ENCODE measurements at regions not wholly inside any gene's neighbourhood (a gene's known extent, or its start where the extent isn't known, plus 50 kb on each side); places are given as distances from the start of the nearest gene placed in this dataset.

DNA sequence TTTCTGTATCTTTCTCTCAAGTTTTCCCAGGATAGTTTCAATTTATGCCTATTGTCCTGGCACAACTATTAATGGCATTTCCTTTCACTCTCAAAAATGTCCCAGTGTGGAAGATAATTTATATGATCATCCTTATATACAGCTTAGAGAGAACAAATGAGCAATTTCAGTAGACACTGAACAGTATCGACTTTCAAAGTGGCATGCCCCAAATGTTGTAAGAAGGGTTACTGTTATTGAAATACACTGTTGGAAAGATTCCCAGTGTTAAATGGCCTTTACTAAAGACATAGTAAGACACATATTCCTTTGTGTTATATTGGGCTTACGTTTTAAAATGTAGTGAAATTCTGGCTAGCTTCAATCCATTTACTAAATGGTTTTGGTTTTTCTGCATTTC is 202.3 kb upstream of the CDKN3 start:
- Histone ChIP-seq H3K4me3 (no peak overlapping the region), H3K27ac (no peak overlapping the region)

DNA sequence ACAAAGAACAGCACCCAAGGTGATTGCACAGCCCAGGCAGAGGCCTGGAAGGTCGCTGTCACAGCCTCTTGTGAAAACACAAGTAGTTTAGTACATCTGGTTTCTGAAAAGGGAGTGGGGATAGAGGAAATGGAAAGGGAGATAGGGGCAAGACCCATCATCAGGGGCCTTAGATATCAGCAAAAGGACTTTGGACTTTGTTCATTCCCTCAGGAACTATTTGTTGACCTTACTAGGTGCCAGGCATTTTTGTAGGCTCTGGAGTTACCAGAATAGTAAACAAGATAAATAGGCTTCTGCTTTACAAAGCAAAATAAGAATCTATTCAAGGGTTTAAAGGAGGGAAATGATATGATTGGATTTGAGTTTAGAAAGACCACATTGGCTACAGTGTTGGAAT is 199.4 kb upstream of the CDKN3 start:
- Histone ChIP-seq H3K27ac (no peak overlapping the region), H3K4me3 (no peak overlapping the region)

GRCh38 chr14:54200726-54201125 is 196.1 kb upstream of the CDKN3 start:
- H3K4me3 ChIP-seq = no peak overlapping the region
- H3K27ac ChIP-seq = no peak overlapping the region

- Histone ChIP-seq H3K4me3 (no peak overlapping the region), H3K27ac (no peak overlapping the region)
Measured at GRCh38 chr14:54202288-54202687, 194.5 kb upstream of the CDKN3 start.

GRCh38 chr14:54206516-54206915 is 190.3 kb upstream of the CDKN3 start:
- Histone ChIP-seq H3K27ac (no peak overlapping the region), H3K4me3 (no peak overlapping the region)

GRCh38 chr14:54207075-54207474 is 189.7 kb upstream of the CDKN3 start:
- Histone ChIP-seq H3K4me3 (no peak overlapping the region), H3K27ac (no peak overlapping the region)

DNA sequence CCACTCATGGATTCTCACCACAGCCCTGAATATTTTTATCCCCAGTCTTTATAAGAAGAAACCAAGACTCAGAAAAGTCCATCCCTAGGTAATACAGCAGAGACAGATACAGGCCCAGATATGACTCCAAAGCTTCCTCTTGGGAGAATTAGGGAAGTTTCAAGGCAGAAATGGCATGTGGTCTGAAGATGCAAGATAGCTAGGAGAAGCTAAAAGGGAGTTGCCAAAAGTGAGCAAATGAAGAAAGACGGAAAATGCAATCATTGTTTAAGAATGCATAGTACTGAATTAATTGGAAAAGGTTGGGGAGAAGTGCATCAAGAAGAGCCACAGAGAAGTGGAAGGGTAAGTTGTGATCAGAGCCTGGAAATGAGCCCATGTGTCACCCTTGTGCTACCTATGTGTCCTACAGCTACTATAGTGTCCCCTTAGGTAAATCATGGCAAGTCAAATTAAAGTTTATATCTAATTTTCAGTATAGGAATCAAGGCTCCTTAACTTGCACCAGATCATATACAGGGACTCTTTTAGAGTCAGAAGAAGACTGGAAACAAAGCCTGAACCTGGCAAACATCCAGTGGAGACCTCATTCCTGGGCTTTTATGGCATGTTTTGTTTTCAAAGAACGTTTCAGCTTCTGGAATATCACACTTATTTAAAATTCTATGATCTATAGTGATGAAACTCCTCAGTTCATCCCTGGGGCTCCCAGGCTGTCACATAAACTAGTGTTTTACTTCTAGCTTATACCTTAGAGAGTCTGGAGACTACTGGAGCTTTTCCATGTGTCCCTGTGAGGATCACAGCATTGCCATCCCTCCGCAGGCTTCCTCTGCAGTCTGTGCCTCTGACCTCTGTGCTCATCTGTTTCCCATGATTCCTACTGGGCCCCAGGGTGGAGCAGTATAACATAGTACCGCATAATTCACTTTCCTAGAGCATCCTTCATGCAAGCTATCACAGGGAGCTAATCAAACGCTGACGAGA is 189.0 kb upstream of the CDKN3 start:
- Histone ChIP-seq H3K4me3 (no peak overlapping the region), H3K27ac (no peak overlapping the region)

GRCh38 chr14:54208751-54209150 is 188.1 kb upstream of the CDKN3 start:
- no peak overlapping the region for H3K4me3 ChIP-seq
- H3K27ac ChIP-seq = no peak overlapping the region

- Histone ChIP-seq H3K27ac (peak overlapping the region in 1 of 21 experiments; percentile 3), H3K4me3 (no peak overlapping the region)
Measured at GRCh38 chr14:54209511-54210250, 187.1 kb upstream of the CDKN3 start.

GRCh38 chr14:54211551-54212308 is 185.1 kb upstream of the CDKN3 start:
- H3K4me3 ChIP-seq = no peak overlapping the region
- H3K27ac ChIP-seq = peak overlapping the region in 9 of 21 experiments; percentile 18 to 77 (median 53)

DNA sequence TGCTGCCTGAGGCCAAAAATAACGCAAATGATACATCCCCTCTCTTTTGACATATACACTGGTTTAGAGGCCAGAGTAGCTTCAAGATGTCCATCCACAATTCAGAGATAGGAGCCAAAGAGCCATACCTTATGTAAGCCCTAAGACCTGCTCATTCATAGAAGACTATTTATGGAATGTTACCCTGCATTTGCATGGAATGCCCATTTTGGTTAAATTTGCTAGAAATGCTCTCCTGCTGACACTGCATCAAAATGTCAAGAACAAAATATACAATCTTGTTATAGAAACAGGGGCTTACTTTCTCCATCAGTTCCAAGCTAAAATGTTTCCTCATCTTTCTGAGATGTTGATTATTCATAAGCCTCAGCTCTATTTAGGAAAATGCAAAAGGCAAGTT is 183.3 kb upstream of the CDKN3 start:
- Histone ChIP-seq H3K4me3 (no peak overlapping the region), H3K27ac (no peak overlapping the region)

GRCh38 chr14:54216827-54217226 is 180.0 kb upstream of the CDKN3 start:
- H3K27ac ChIP-seq = no peak overlapping the region
- no peak overlapping the region for H3K4me3 ChIP-seq

GRCh38 chr14:54219261-54220070 is 177.3 kb upstream of the CDKN3 start:
- Histone ChIP-seq H3K4me3 (peak overlapping the region in 1 of 7 experiments; percentile 11), H3K27ac (peak overlapping the region in 6 of 21 experiments; percentile 9 to 58 (median 32))

GRCh38 chr14:54220071-54220703 is 176.6 kb upstream of the CDKN3 start:
- Histone ChIP-seq H3K4me3 (peak overlapping the region in 5 of 7 experiments; percentile 4 to 21 (median 11)), H3K27ac (peak overlapping the region in 5 of 21 experiments; percentile 30 to 58 (median 37))

DNA sequence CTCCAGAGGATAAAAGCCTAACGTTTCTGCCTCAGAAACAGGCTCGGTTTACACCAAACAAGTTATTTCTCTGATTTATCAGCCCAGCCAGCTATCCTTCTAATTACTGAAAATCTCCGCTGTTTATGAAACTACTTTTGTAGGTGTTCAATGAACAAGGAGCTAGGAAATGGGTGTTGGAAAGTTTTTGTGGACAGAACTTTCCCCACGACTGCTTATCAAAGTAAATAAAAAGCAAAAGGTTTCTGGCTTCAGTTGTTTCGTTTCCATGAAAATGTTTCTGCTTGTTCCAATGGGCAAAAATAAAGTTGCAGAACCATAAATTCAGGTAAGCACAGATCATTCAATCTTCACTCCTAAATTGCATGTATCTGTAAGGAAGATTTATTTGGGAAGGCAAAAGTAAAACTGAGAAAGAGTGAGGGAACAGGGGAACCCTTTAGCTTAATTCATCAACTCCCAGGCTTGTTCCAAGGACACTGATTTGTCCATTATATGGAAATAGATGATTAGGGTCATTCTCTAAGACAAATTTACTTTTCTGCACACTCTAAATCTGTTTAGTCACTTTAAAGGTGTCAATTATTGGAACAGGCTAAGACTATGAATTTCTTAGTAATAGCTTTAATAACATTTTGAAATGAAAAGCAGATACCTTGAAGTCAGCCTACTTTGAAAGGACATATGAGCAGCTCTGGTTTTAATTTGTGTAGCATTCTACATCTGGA is 175.9 kb upstream of the CDKN3 start:
- H3K4me3 ChIP-seq = peak overlapping the region in 3 of 7 experiments; percentile 9 to 21 (median 11)
- peak overlapping the region in 1 of 21 experiments; percentile 33 for H3K27ac ChIP-seq

- Histone ChIP-seq H3K27ac (no peak overlapping the region), H3K4me3 (no peak overlapping the region)
Measured at GRCh38 chr14:54221432-54221803, 175.4 kb upstream of the CDKN3 start.

- Histone ChIP-seq H3K4me3 (no peak overlapping the region), H3K27ac (no peak overlapping the region)
Measured at GRCh38 chr14:54221971-54222370, 174.8 kb upstream of the CDKN3 start.

DNA sequence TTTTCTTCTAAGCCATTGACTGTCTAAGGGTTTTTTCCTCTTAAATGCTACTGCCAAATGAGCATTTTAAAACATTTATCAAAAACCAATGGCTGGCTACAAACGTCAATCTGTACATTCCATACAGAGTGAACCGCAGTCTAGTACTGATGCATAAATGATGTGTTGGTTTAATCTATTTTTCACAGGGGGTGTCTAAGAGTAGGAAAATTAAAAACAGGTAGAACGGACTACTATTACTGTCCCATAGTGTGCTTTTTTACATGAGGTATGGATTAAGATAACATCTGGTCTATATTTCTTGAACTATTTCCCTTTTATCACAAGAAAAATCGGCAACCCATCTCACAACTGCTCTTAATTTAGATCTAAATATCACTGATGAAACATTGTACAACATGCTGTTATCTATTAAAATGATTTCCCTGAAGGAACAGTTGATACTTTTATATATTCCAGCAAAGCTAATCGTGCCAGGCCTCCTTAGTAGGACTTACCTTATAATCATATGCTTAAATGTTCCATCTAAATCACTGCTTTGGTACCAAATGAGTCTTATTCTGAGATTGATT is 172.9 kb upstream of the CDKN3 start:
- H3K27ac ChIP-seq = no peak overlapping the region
- no peak overlapping the region for H3K4me3 ChIP-seq

Measured in skin epidermis (tissue), 12 donors.